ENCODE measurements at regions not wholly inside any gene's neighbourhood (a gene's known extent, or its start where the extent isn't known, plus 50 kb on each side); places are given as distances from the start of the nearest gene placed in this dataset.

DNA sequence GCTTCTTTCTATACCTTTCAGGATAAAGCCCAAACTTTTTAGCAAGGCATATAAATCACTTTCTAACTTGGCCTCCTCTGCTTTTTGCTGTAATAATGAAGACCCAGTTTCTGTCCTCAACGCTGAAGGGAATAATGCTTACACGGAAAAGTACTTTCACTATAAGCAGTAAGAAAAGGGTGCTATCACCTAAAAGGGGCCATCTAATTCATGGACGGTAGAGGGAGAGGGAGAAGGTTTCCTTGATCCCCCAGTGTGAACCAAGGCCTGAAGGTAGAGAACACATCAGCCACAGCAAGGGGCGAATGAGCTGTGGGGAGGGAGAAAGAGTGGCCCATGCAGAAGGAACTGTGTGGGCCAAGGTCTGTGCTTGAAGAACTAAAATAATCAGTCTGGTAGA is 417.7 kb upstream of the CLINT1 start:
- DNase-seq (ENCODE audit: extremely low read depth in 1 of 2, low read depth in 1 of 2), result no peak

DNA sequence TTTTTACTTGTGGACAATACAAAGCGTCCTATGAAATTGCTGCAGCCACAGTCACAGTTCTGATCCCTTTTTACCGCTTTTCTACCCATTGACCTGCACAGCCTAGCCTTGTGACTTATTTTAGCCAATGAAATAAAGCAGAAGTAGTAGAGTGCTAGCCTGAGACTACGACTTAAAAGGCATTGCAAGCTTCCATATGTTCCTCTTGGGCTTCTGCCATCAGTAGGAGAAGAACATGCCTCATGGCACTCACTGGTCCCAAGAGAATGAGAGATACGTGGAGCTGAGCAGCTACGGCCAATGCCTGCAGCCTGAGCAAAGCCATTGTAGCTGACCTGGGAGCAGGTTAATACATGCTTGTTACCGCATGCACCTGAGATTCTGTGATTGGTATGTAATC is 416.6 kb upstream of the CLINT1 start:
- no peak for DNase-seq (ENCODE audit: extremely low read depth in 1 of 2, low read depth in 1 of 2)

DNA sequence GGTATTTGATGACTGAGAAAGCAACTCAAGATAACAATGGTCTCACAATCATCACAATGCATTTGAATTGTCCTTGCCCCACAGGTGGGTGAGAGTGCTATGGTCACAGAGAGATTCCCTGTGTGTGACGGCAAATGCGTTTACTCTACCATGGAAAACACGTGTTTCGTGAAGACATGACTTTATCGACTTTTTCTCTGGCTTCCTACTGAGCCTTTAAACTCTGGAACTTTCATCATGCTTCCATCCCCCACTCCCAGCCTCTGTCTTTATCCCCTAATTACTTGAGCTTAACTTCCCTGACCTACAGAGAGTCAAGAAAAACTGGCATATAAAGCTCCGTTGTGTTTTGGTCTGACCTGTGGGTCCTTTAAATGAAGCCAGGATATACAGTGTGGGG is 414.1 kb upstream of the CLINT1 start:
- DNase-seq (ENCODE audit: extremely low read depth in 1 of 2, low read depth in 1 of 2), result no peak

DNA sequence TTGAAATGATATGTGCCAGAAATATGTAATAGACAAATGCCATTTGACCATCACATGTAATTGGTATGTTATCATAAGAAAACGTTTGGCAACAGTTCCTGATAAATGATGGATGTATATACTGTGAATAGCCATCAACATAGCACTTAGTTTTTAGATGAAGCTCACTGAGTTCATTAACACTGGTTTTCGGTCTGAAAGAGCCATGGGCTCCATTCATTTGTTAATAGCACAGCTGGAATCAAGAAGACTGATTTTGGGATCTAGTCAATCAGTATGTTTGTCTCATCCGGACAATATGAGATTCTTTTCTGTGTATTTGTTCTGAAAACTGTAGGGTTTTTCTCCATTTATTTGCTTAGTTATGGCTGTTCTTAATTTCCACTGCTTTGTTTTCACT is 413.5 kb upstream of the CLINT1 start:
- no peak for DNase-seq (ENCODE audit: extremely low read depth in 1 of 2, low read depth in 1 of 2)

DNA sequence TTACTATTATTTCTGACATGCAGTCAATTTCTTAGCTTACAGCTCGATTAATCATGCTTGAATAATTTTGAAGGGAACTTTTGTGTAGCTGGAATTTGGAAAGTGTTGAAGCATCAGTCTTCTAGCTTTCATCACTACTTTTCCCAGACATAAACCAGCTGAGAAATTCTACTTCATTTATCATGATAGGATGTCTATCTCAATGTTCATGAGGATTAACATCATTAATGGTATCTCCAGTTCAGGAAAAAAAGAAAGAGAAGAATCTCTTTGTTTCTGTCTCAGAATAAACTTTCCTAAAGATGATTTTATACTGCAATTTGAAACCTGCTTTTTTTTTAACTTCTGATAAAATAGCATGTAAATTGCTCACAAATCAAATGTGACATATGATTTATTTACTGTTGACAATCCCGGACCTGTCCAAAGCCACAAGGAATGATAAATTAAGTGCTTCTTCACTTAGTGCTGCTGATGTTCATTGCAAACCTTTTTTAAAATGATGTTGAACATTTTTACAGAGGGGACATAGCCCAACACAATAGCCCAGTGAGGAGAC is 412.1 kb upstream of the CLINT1 start:
- no peak for DNase-seq (ENCODE audit: extremely low read depth in 1 of 2, low read depth in 1 of 2)

DNA sequence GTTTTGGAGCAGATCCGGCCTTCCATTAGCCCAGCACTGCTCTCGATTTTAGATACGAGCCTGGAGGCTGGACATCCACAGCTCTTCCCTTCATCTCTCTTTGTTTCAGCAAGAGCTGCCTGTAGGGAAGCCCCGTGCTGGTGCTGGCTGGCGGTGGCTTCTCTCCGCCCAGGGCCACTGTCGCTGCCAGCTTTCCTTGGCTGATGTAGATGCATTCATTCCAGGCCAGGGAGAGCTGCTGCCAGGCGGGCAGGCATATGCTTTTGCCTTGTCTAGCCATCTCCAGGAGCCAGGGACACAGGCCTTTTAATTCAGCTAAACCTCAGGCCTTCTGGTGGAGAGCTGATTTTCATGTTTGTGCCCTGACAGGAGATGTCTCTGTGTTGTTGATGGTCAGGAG is 409.3 kb upstream of the CLINT1 start:
- no peak for DNase-seq (ENCODE audit: extremely low read depth in 1 of 2, low read depth in 1 of 2)

DNA sequence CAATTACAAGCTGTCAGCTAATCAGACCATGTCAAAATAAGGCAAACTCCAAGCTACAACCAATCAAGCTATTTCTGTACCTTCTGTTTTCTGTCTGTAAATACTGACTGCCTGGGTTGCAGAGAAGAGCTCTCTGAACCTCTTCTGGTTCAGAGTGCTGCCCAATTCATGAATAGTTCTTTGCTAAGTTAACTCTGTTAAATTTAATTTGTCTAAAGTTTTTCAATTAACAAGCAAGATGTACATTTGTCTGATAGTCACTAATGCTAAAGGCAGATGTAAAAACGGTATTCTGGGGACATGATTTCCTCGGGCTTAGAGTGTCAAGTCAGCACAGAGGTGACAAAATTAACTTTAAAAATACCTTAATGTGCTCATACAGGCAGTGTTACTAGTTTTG is 408.3 kb upstream of the CLINT1 start:
- no peak for DNase-seq (ENCODE audit: extremely low read depth in 1 of 2, low read depth in 1 of 2)

DNA sequence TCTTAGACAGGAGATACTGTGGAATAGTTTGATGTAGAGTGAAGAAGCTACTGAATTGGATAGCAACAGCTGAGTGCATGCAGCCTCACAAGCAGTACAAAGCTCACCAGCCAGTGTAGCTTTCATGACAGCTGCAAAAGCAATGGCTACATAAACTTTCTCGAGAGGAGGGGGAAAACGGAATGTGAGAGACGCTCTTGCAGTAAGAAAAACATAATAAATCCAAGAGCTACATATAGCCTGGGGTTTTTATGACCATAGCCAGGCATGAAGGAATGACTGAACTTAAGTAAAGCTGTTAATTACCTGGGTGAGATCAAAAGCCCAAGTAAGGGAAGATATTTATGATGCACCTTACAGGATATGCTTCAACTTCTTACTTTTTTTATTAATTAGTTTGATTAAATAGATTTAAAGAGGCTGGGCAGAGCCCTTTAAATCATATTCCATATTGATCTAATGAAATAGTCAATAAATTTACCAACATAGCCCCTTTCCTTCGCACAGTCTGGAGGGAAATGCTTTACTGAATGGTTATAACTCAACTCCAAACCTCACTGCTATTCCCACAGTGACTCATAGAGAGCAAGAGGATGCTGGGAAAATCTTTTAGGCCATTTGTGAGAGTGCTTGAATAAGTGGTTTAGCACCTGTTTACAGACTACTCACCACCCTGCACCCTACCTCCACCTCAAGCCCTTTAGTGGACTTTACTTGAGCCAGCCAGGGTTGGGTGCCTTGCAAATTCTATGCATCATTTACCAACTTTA is 407.2 kb upstream of the CLINT1 start:
- DNase-seq (ENCODE audit: extremely low read depth in 1 of 2, low read depth in 1 of 2), result no peak

DNA sequence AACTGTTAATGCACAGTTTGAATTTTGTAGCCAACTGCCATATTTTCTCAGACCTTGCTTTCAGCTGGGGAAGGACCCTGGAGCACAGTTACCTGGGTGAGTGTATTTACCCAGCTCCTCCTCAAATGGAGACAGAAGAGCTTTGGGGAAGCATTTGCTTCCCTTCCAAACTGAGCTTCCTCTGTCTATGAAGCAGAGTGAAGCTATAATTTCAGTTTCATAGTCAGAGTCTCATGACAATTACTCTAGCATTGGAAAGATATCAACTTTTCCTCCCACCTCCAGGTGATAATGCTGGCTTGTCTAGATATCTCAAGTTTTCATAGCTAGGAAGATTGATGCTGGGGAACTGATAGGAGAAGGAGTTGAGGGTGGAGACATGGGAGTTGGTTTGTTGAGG is 406.4 kb upstream of the CLINT1 start:
- no peak for DNase-seq (ENCODE audit: extremely low read depth in 1 of 2, low read depth in 1 of 2)

DNA sequence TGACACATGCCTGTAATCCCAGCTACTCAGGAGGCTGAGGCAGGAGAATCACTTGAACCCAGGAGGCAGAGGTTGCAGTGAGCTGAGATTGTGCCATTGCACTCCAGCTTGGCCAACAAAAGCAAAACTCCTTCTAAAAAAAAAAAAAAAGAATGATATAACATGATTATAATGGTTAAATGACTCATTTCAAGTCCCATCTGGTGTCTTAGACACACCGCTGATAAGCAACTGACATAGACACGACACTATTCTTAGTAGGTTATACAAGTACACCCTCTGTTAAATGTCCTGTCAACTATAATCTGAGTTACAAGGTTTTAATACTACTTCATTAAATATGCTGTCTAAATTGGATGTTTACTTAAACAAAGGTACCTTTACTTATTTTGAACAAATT is 405.3 kb upstream of the CLINT1 start:
- no peak for DNase-seq (ENCODE audit: extremely low read depth in 1 of 2, low read depth in 1 of 2)

DNA sequence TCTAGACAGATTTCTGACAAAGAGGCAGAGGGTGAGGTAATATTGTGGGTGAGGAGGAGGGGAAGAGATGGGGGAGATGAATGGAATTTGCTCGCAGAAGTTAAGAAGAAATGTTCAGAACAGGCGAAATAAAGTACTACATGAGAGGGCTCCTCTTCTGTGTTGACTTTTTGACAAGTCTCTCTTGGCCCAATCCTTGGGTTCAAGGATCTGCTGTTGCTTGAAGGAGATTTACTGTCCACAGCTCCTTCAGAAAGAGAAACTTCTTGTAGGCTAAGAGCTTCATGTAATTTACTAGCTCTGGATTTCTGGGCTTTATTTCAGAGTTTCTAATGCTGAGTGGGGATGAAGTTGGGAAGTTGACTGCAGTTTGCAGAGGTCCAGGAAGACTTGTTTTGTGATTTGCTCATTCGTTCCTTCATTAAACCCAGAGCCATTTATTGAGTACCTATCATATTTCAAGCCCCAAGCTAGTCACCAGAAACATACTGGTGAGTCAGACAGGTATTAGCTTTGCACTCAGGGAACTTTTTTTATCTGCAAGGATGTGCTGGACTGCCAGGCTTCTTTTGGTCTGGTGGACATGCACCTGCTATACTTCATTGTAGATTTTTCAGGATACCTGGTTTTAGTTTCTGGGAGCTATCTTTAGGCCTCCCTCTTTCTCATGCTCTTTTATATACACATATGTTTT is 402.9 kb upstream of the CLINT1 start:
- no peak for DNase-seq (ENCODE audit: extremely low read depth in 1 of 2, low read depth in 1 of 2)

DNA sequence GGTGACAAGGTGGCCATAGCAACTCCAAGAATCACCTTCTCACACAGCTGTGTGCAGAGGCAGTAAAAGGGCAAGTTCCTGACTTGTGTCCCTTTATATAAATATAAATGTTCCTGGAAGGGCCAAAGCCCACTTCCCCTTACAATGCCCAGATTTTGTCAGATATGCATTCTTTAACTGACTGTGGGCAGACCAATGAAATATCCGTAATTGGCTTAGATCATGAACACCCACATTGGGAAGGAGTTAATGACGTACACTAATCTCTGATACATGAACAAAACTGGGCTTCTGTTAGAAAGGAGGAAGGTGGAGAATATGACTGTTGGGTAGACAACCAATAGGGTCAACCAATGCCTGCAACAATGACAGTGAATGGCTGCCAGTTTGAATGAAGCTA is 397.2 kb upstream of the CLINT1 start:
- DNase-seq (ENCODE audit: extremely low read depth in 1 of 2, low read depth in 1 of 2), result no peak

DNA sequence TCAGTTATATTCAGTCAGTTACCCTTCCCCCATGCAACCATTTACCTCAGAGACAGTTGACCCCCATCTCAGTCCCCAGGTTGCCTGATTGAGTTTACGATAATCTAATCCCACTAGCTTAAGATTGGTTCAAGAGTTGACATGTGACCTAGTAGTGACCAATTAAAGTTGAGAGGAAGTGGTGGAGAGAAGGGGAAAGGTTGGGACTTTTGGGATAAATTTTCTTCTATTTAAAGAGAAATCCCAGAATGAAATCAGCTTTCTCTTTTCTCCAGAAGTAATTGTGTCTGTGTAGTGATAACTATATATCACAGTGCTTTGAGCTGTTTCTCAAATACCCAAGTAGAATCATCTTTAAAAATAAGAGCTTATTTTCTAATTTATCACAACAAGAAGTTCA is 396.7 kb upstream of the CLINT1 start:
- no peak for DNase-seq (ENCODE audit: extremely low read depth in 1 of 2, low read depth in 1 of 2)

DNA sequence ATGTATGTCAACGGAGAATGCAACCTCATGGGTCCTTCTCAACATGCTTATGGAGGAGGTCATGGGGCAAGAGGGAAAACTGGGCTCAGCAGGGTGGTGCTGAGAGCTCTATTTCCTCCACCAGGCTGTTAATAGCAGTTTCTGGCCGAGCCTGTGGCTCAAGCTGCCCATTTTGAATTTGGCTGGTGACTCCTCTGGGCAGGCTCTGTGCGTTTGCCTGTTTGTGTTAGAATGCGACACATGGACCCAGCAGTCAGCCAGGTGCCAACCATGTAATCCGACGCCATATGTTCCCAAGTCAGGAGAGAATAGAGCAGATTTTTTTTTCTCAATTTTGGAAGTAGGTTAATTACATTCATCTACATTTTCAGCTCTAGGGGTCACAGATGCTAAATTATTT is 387.7 kb upstream of the CLINT1 start:
- DNase-seq (ENCODE audit: extremely low read depth in 1 of 2, low read depth in 1 of 2), result no peak

DNA sequence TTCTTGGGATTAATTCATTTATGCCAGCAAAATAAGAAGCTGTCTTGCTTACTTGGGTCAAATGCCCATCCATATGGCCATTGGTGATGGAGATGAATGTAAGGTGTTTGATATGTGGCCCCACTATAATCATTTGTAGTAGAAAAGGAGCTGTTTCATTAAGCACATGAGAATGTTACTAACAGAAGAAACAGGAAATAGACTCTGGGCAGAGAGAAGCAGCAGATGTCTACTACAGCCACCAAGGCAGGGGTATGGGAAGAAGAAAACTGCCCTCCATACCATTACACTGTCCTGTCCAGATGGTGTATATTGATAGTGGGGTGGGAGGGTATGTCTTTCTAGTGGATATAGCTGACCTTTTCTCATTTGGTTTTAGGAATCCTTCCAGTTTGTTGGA is 386.6 kb upstream of the CLINT1 start:
- DNase-seq (ENCODE audit: extremely low read depth in 1 of 2, low read depth in 1 of 2), result no peak

DNA sequence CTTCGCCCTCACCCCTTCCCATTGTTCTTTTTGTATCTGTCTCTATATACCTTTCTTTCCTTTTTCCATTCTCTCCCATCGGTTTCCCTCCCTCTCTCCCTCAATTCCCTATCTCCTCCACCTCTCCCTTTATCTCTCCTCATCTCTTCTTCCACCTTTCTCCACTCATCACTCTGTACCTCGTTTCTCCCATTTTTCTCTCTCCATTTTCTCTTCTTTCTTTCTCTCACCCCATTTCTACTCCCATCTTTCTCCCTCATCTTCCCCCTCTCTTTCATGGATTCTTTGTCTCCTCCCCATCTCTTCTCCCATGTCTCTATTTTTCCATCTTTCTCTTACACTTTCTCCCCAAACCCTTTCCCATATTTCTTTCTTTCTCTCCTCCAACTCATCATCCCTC is 385.9 kb upstream of the CLINT1 start:
- DNase-seq (ENCODE audit: extremely low read depth in 1 of 2, low read depth in 1 of 2), result no peak

DNA sequence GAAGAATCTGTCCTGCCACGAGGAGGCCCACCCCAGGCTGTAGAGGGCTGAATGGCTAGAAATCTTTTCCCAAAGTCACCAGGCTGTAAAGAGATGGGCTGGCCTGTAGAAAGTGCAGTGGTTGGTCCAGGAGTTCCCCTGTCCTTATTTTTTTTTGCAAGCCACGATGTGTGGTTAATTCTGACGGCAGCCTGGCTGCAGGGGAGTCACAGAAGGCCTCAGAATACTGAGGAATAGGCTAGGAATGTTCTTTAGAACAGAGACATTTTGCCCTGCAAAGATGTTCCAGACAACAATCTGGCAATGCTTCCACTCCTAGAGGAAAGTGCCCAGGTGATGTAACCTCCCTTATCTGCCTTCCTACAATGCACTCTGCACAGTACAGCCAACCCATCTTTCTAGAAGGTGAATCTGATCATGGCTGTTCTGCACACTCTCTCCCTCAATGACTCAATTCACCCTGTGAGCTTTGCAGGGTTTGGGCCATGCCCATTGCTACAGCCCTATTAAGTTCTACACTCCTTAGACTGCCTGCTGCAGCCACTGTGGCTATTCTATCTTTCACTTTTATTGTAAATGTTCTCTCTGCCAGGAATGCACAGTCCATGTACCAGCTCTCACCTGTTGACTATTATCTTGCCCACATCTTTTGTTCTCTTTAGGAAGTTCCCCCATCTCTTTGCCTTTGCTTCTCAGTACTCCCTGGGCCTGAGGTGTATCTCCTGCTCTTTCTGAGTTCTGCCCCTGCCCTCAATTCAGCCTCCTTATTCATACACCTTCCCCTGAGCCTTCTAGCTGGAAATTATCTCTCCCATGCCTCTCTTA is 377.8 kb upstream of the CLINT1 start:
- no peak for DNase-seq (ENCODE audit: extremely low read depth in 1 of 2, low read depth in 1 of 2)

DNA sequence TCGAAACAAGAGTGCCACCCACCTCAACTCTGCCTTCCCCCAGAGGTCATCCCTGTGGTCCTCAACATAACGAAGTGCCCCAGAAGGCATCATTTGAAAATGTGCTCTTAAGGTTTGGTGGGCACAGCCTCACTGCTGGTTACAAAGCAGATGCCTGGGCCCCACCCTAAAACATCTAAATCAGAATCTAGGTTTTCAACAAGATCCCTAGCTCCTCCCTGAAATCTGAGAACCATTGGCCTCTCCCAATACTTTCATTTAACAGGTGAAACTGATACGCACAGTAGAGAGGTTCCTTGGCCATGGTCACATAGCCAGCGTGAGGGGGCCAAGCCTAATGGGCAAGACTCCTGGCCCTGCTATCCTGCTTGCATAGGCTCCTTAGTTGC is 376.2 kb upstream of the CLINT1 start:
- DNase-seq (ENCODE audit: extremely low read depth in 1 of 2, low read depth in 1 of 2), result no peak

DNA sequence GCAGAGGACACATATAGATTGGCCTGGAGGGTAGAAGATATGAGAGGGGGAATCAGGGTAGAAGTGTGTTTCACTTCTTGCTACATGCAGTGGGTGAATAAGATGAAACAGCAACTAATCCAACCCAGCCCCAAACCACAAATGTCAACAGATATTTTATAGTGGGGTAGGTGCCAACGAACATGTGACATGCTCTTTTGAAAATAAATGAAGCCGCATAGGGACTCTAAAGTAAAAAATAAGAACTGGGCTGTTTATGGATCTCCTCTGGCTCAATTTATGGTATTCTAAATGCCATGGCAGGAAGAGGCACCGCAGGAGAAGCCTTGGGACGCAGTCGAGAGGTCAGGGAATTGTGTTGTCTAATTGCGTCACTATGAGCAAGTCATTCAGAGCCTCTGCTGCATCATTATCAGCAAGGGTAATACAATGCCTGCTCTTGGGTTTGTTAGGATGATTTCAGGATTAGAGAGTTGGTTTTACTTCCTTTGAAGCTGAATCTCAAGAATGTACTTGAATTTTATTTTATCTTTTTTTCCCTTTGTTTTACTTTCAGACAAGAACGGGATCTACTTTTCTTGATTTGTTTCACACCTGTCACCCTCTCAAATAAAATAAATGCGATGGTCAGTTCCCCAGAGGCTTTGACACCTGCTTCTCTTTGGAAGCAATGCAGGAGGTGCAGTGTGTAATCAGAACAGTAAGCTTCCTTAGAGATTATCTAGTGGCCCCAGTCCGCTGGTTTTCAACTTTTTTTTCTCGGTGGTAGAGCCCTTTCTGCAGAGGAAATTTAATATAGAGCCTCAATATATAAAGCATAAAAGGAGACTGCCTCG is 375.6 kb upstream of the CLINT1 start:
- no peak for DNase-seq (ENCODE audit: extremely low read depth in 1 of 2, low read depth in 1 of 2)

DNA sequence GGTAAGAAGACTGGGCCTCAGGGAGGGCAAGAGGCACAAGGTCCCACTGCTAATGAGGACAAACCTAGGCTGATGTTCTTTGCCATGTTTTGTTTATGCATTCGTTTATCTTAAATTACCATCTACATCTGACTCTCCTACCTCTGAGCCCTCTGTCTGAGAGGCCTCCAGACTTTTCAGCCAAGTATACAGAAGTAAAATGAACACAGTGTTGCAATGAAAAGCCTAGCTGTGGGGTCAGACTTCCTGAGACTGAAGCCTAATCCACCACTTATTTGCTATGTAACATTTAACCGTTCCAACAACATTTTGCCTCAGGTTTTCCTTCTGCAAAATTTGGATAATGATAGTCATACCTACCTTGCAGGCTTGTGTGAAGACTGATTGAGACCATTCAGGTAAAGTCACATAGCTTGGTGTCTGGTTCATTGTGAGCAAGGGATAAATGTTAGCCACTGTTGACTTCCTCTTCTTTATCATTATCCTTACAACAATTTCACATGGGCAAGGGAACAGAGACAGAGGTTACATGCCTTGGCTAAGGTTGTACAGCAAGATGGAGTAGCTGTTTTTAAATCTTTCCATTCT is 374.9 kb upstream of the CLINT1 start:
- DNase-seq (ENCODE audit: extremely low read depth in 1 of 2, low read depth in 1 of 2), result no peak

All from stimulated activated CD8-positive, alpha-beta memory T cell treated with anti-CD3 and anti-CD28 coated beads, Interleukin-7, amount 100 ng/mL, for 48 hours (primary cell).